Activated CD8-positive, alpha-beta T cell treated with anti-CD3 and anti-CD28 coated beads for 36 hours (primary cell): ENCODE measurements at regions not wholly inside any gene's neighbourhood (a gene's known extent, or its start where the extent isn't known, plus 50 kb on each side); places are given as distances from the start of the nearest gene placed in this dataset.

Experiments used
- ATAC-seq: fragments of 200-7000 bp; cut with Tn5 transposase; one replicate; pipeline ENCODE4 v1.10.0; 2021; ENCODE audit warnings: mild to moderate bottlenecking, moderate library complexity
- CTCF ChIA-PET: fragments of 350-600 bp; sonication (Branson Sonifier 250); formaldehyde crosslinking; loops from one replicate; lab custom pipeline; 2021; ENCODE audit warnings: antibody characterized with exemption; lab: Charles Lee
- POLR2A ChIA-PET: fragments of 350-600 bp; sonication (Branson Sonifier 250); formaldehyde crosslinking; loops from one replicate; lab custom pipeline; 2021; ENCODE audit warnings: antibody characterized with exemption; lab: Charles Lee
- DNase-seq: peaks from one replicate; pipeline ENCODE4 v3.0.0-alpha.2; 2020
- H3K27ac Mint-ChIP-seq: one replicate; pipeline ENCODE4 v1.8.0; 2021; ENCODE audit warnings: mild to moderate bottlenecking, mixed read lengths
- H3K27me3 Mint-ChIP-seq: one replicate; pipeline ENCODE4 v1.8.0; 2021; ENCODE audit warnings: mixed read lengths
- H3K36me3 Mint-ChIP-seq: one replicate; pipeline ENCODE4 v1.8.0; 2021; ENCODE audit warnings: low read depth, mixed read lengths
- H3K4me1 Mint-ChIP-seq: one replicate; pipeline ENCODE4 v1.8.0; 2021; ENCODE audit warnings: low read depth, mixed read lengths
- H3K4me3 Mint-ChIP-seq: one replicate; pipeline ENCODE4 v1.8.0; 2021; ENCODE audit warnings: mild to moderate bottlenecking, moderate library complexity, mixed read lengths
- H3K9me3 Mint-ChIP-seq: one replicate; pipeline ENCODE4 v1.8.0; 2021; ENCODE audit warnings: mixed read lengths
- intact Hi-C: fragments of 100-400 bp; cut with micrococcal nuclease; formaldehyde crosslinking; loops from one replicate; pipeline ENCODE4 v1.10.0; 2022
- TF ChIP-seq, protein P1 (sequence below): fragments of 200-600 bp; IDR thresholded peaks from one replicate; pipeline ENCODE4 v1.8.0; 2022; ENCODE audit warnings: antibody characterized with exemption, mild to moderate bottlenecking

GRCh38 chr22:22384267-22384666 lies 124.3 kb downstream of the ZNF280B start:
- Mint-ChIP-seq H3K36me3 (no peaks in the 10 kb centered on the region), H3K27me3 (peaks cover 34% of the 10 kb centered on the region)
- CTCF ChIA-PET, result no interaction called here

DNA sequence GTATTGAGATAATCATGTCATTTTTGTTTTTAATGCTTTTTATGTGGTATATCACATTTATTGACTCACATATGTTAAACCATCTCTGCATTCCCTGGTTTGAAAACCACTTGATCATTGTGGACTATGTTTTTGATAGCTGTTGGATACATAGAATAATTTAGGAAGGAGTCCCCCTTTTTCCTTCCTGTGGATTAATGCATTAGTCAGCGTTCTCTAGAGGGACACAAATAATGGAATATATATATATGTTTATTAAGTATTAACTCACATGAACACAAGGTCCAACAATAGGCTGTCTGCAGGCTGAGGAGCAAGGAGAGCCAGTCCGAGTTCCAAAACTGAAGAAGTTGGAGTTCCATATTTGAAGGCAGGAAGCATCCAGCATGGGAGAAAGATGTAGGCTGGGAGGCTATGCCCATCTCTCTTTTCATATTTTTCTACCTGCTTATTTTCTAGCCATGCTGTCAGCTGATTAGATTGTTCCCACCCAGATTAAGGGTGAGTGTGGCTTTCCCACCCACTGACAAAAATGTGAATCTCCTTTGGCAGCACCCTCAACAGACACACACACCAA lies 123.8 kb downstream of the ZNF280B start:
- no peak for ATAC-seq
- intact Hi-C loops, result no loop called here

More at GRCh38 chr22:22384267-22384666, 124.3 kb downstream of the ZNF280B start:
- Mint-ChIP-seq H3K27ac (no peak overlapping the region), H3K4me3 (no peak overlapping the region), H3K9me3 (no peaks in the 10 kb centered on the region), H3K4me1 (no peaks in the 10 kb centered on the region)
- ATAC-seq (no peak), DNase-seq (no peak)
- TF ChIP-seq, protein P1, sequence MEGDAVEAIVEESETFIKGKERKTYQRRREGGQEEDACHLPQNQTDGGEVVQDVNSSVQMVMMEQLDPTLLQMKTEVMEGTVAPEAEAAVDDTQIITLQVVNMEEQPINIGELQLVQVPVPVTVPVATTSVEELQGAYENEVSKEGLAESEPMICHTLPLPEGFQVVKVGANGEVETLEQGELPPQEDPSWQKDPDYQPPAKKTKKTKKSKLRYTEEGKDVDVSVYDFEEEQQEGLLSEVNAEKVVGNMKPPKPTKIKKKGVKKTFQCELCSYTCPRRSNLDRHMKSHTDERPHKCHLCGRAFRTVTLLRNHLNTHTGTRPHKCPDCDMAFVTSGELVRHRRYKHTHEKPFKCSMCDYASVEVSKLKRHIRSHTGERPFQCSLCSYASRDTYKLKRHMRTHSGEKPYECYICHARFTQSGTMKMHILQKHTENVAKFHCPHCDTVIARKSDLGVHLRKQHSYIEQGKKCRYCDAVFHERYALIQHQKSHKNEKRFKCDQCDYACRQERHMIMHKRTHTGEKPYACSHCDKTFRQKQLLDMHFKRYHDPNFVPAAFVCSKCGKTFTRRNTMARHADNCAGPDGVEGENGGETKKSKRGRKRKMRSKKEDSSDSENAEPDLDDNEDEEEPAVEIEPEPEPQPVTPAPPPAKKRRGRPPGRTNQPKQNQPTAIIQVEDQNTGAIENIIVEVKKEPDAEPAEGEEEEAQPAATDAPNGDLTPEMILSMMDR, result no peak
- intact Hi-C loops, result no loop called here
- POLR2A ChIA-PET, result no interaction called here

GRCh38 chr22:22386602-22387385 lies 121.7 kb downstream of the ZNF280B start:
- CTCF ChIA-PET, result no interaction called here
- Mint-ChIP-seq H3K36me3 (no peaks in the 10 kb centered on the region), H3K27me3 (peaks cover 34% of the 10 kb centered on the region), H3K4me1 (no peaks in the 10 kb centered on the region), H3K4me3 (no peak overlapping the region), H3K27ac (no peak overlapping the region), H3K9me3 (no peaks in the 10 kb centered on the region)
- POLR2A ChIA-PET, result no interaction called here
- no peak for ATAC-seq
- no peak for DNase-seq
- TF ChIP-seq, protein P1, result no peak
- intact Hi-C loops, result no loop called here

More for the DNA sequence above, 123.8 kb downstream of the ZNF280B start:
- Mint-ChIP-seq H3K27me3 (peaks cover 34% of the 10 kb centered on the region), H3K9me3 (no peaks in the 10 kb centered on the region), H3K36me3 (no peaks in the 10 kb centered on the region), H3K4me1 (no peaks in the 10 kb centered on the region), H3K4me3 (no peak overlapping the region), H3K27ac (no peak overlapping the region)
- ChIA-PET CTCF (no interaction called here), POLR2A (no interaction called here)
- no peak for DNase-seq
- TF ChIP-seq, protein P1, result no peak

DNA sequence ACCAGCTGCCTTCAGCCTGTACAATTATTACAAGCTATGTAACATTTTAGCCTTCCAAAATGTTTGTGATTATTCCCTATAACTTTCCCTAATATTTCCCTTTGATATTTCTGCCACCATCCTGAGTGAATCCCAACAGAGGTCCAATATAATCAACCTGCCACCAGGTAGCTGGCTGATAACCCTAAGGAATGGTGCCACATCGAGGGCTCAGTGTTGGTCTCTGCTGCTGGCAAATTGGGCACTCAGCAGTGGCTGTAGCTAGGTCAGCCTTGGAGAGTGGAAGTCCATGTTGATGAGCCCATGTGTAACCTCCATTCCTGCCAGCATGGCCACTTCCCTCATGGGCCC lies 121.2 kb downstream of the ZNF280B start:
- Mint-ChIP-seq H3K36me3 (no peaks in the 10 kb centered on the region), H3K27me3 (peaks cover 34% of the 10 kb centered on the region), H3K9me3 (peaks cover under 1% of the 10 kb centered on the region), H3K27ac (no peak overlapping the region), H3K4me3 (no peak overlapping the region), H3K4me1 (no peaks in the 10 kb centered on the region)
- DNase-seq (no peak), ATAC-seq (no peak)
- CTCF ChIA-PET, result no interaction called here
- intact Hi-C loops, result no loop called here
- TF ChIP-seq, protein P1, result no peak
- POLR2A ChIA-PET, result no interaction called here

DNA sequence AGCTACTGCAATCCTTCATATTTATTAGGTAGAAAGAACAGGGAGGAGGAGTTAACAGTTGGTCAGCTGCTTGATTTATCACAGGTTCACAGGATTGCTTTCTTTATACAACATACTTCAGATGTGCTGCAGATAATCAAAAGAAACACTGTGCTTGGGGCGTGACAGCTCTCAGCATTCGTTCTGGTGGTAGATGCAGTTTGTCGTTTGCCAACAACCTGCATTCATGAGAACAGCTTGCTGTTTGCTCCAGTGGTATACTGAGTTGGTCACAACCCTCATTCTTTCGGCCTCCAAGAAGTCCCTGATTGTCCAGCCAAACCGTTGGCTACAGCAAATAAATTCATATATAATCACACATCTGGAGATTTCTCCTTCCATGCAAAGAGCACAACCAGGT lies 120.5 kb downstream of the ZNF280B start:
- Mint-ChIP-seq H3K27me3 (peaks cover 32% of the 10 kb centered on the region), H3K36me3 (no peaks in the 10 kb centered on the region), H3K4me3 (no peak overlapping the region), H3K4me1 (no peaks in the 10 kb centered on the region), H3K9me3 (peaks cover 2% of the 10 kb centered on the region), H3K27ac (no peak overlapping the region)
- no peak for ATAC-seq
- POLR2A ChIA-PET, result interaction anchor here (0.6 kb wide), 1 partner anchor 157 kb away, joined by 3 read pairs; no protein-coding TSS in a partner anchor
- CTCF ChIA-PET, result no interaction called here
- intact Hi-C loops, result no loop called here
- TF ChIP-seq, protein P1, result no peak
- DNase-seq, result no peak
